Loucy (cell line): ENCODE measurements at regions not wholly inside any gene's neighbourhood (a gene's known extent, or its start where the extent isn't known, plus 50 kb on each side); places are given as distances from the start of the nearest gene placed in this dataset.

Experiments
- EZH2phosphoT487 ChIP-seq: fragments of 200-600 bp; IDR thresholded peaks from 2 replicates; pipeline ENCODE4 v1.6.1; 2018; ENCODE audit warnings: antibody characterized with exemption, mild to moderate bottlenecking, moderate library complexity, borderline replicate concordance
- TF ChIP-seq, protein P1 (sequence below): fragments of 200-600 bp; sonication (generic); conservative IDR thresholded peaks from 2 replicates; pipeline ENCODE4 v1.5.1; 2014; ENCODE audit warnings: mild to moderate bottlenecking, antibody characterized with exemption, low read length

DNA sequence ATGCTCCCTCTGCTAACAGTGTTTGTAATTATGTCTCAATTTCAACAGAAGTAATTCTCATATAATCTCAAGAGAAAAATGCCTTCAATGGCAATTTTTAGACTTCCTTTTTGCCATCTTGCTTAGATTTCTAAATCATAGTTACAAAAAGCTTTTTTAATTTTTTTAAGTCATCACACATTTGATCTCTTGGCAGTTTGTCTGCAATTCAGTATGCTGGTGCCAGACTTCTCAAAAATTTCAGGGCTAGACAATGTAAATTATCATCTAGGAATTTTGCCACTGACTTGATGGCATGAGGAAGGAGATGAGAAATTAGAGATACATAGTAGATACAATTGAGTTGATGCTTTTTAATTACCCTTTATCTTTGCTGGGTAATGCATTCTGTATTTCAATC lies 1176.7 kb upstream of the CNTN5 start:
- TF ChIP-seq, protein P1, sequence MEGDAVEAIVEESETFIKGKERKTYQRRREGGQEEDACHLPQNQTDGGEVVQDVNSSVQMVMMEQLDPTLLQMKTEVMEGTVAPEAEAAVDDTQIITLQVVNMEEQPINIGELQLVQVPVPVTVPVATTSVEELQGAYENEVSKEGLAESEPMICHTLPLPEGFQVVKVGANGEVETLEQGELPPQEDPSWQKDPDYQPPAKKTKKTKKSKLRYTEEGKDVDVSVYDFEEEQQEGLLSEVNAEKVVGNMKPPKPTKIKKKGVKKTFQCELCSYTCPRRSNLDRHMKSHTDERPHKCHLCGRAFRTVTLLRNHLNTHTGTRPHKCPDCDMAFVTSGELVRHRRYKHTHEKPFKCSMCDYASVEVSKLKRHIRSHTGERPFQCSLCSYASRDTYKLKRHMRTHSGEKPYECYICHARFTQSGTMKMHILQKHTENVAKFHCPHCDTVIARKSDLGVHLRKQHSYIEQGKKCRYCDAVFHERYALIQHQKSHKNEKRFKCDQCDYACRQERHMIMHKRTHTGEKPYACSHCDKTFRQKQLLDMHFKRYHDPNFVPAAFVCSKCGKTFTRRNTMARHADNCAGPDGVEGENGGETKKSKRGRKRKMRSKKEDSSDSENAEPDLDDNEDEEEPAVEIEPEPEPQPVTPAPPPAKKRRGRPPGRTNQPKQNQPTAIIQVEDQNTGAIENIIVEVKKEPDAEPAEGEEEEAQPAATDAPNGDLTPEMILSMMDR = no peak
- TF ChIP-seq EZH2phosphoT487 = no peak
